Epithelial cell of esophagus (primary cell): ENCODE measurements at regions not wholly inside any gene's neighbourhood (a gene's known extent, or its start where the extent isn't known, plus 50 kb on each side); places are given as distances from the start of the nearest gene placed in this dataset.

Experiments
- DNase-seq: peaks from one replicate; pipeline ENCODE4 v3.0.0; 2010; ENCODE audit warnings: low read depth
- H3K4me3 ChIP-seq: 2 replicates; pipeline ENCODE4 v1.5.1; 2011; ENCODE audit warnings: mild to moderate bottlenecking, low read length, control low read depth
- TF ChIP-seq, protein P1 (sequence below): IDR thresholded peaks from 2 replicates; pipeline ENCODE4 v1.5.1; 2011; ENCODE audit warnings: low read depth, mild to moderate bottlenecking, low read length, control low read depth, inconsistent platforms; ENCODE audit not compliant: insufficient read depth; ENCODE audit errors: missing control alignments

GRCh38 chr2:43040084-43040854 lies 186.1 kb downstream of the ZFP36L2 start:
- DNase-seq = peak; percentile 81
- H3K4me3 ChIP-seq = no peak overlapping the region

DNA sequence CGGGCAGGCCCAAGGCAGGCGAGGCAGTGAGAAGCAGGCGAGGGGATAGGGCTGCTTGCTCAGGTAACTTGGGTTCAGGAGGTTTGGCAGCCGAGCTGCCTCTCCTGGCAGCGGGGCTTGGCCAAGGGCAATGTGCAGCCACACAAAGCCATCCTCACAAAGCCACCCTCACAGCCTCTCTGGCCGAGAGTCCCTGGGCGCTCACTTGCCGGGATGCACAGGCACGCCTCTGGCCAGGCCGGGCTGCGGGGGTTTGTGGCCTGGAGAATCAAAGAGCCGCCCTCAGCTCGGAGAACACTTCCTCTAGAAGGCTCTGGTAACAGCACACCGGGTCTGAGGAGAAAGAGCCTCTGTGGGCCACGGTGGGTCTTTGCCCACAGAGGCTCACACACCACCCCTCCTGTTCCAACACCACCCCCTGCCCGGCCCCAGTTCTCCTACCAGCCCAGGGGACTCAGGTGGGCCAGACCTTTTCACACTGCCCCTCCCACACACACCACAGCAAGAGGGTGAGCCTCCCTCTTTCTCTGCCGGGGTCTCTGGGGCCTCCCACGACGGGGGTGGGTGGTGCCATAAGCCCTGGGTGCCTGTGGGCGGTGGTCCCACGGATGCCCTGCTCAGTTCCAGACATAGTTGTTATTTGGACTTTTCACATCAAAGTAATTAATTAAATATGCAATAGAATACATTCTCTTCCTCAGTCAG lies 186.9 kb downstream of the ZFP36L2 start:
- TF ChIP-seq, protein P1, sequence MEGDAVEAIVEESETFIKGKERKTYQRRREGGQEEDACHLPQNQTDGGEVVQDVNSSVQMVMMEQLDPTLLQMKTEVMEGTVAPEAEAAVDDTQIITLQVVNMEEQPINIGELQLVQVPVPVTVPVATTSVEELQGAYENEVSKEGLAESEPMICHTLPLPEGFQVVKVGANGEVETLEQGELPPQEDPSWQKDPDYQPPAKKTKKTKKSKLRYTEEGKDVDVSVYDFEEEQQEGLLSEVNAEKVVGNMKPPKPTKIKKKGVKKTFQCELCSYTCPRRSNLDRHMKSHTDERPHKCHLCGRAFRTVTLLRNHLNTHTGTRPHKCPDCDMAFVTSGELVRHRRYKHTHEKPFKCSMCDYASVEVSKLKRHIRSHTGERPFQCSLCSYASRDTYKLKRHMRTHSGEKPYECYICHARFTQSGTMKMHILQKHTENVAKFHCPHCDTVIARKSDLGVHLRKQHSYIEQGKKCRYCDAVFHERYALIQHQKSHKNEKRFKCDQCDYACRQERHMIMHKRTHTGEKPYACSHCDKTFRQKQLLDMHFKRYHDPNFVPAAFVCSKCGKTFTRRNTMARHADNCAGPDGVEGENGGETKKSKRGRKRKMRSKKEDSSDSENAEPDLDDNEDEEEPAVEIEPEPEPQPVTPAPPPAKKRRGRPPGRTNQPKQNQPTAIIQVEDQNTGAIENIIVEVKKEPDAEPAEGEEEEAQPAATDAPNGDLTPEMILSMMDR = no peak
- DNase-seq = no peak
- no peak overlapping the region for H3K4me3 ChIP-seq

More at GRCh38 chr2:43040084-43040854, 186.1 kb downstream of the ZFP36L2 start:
- TF ChIP-seq, protein P1 = no peak

GRCh38 chr2:43038696-43039094 lies 187.7 kb downstream of the ZFP36L2 start:
- TF ChIP-seq, protein P1 = no peak
- no peak overlapping the region for H3K4me3 ChIP-seq
- DNase-seq = no peak

DNA sequence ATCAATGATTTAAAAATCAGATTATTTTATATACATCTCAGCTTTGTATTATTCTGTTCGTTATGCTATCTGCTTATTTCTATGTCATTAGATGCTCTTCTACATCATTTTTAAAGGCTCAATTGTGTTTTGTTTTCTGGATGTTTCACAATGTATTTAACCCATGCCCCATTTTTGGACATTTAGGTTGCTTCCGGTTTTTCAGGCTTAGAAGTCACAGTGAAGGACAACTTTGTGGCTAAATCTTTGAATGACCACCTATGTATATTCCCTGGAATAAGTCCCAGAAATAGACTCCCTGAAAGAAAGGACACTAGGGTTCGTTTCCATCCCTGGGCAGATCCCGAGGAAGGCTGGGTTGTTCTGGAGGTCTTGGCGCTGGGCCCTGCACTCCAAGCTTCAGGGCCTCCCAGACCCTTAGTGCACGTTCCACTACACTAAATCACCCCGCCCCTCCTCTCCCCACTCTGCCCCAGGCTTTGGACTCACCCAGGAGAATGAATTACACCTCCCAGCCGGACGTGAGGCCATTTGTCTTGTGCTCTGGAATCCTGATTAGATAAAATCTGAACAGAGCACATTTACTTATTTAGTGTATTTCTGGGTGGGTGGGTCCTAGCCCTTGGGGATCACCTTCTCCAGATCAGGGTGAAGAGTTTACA lies 188.2 kb downstream of the ZFP36L2 start:
- no peak for DNase-seq
- H3K4me3 ChIP-seq = no peak overlapping the region
- TF ChIP-seq, protein P1 = no peak

GRCh38 chr2:43035922-43036321 lies 190.5 kb downstream of the ZFP36L2 start:
- DNase-seq = no peak
- no peak overlapping the region for H3K4me3 ChIP-seq
- TF ChIP-seq, protein P1 = no peak

DNA sequence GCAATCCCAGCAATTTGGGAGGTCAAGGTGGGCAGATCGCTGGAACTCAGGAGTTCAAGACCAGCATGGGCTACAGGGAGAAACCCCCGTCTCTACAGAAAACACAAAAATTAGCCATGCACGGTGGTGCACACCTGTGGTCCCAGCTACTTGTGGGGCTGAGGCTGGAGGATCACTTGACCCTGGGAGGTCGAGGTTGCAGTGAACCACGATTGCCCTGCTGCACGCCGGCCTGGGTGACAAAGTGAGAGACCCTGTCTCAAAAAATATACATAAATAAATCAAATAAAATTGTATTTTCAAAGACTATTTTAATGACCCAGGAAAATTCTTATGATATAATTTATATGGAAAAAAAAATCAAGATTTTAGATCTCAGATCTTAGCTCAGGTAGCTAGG lies 191.5 kb downstream of the ZFP36L2 start:
- H3K4me3 ChIP-seq = no peak overlapping the region

More for the DNA sequence above, 191.5 kb downstream of the ZFP36L2 start:
- no peak for DNase-seq
- TF ChIP-seq, protein P1 = no peak
